ENCODE measurements at regions not wholly inside any gene's neighbourhood (a gene's known extent, or its start where the extent isn't known, plus 50 kb on each side); places are given as distances from the start of the nearest gene placed in this dataset.

GRCh38 chr12:12015073-12015685 lies 55.6 kb upstream of the BCL2L14 start:
- DNase-seq (ENCODE audit: low read depth in 1 of 2, low spot score in 1 of 2), result no peak

- no peak for DNase-seq (ENCODE audit: low read depth in 1 of 2, low spot score in 1 of 2)
These were observed 54.2 kb upstream of the BCL2L14 start for GRCh38 chr12:12016284-12017100.

- no peak for DNase-seq (ENCODE audit: low read depth in 1 of 2, low spot score in 1 of 2)
These were observed 53.6 kb upstream of the BCL2L14 start for GRCh38 chr12:12017135-12017581.

GRCh38 chr12:12017798-12018197 lies 52.9 kb upstream of the BCL2L14 start:
- DNase-seq (ENCODE audit: low read depth in 1 of 2, low spot score in 1 of 2), result no peak

GRCh38 chr12:12018454-12018853 lies 52.3 kb upstream of the BCL2L14 start:
- no peak for DNase-seq (ENCODE audit: low read depth in 1 of 2, low spot score in 1 of 2)

GRCh38 chr12:12019881-12020280 lies 50.9 kb upstream of the BCL2L14 start:
- no peak for DNase-seq (ENCODE audit: low read depth in 1 of 2, low spot score in 1 of 2)

GRCh38 chr12:12020762-12021161 lies 50.0 kb upstream of the BCL2L14 start:
- DNase-seq (ENCODE audit: low read depth in 1 of 2, low spot score in 1 of 2), result no peak

Measured in activated CD4-positive, alpha-beta T cell treated with anti-CD3 and anti-CD28 coated beads, Interleukin-2, amount 50 U/mL, for 24 hours (primary cell).